Suprapubic skin (tissue), 4 donors: ENCODE measurements at regions not wholly inside any gene's neighbourhood (a gene's known extent, or its start where the extent isn't known, plus 50 kb on each side); places are given as distances from the start of the nearest gene placed in this dataset.
A peak's percentile ranks its signal among the peaks of the same experiment; 100 is the strongest.

Experiments
- DNase-seq, 2 donors: peaks; one replicate each; pipeline ENCODE4 v3.0.0-alpha.2; 2019; ENCODE audit warnings: low spot score in 2 of 2
- H3K27ac ChIP-seq: fragments of 200-600 bp; sonication (generic); one replicate; pipeline ENCODE4 v1.5.1; 2019
- H3K27me3 ChIP-seq: fragments of 200-600 bp; sonication (generic); one replicate; pipeline ENCODE4 v1.5.1; 2019
- H3K36me3 ChIP-seq: fragments of 200-600 bp; sonication (generic); one replicate; pipeline ENCODE4 v1.5.1; 2019
- H3K4me1 ChIP-seq: fragments of 200-600 bp; sonication (generic); one replicate; pipeline ENCODE4 v1.5.1; 2019
- H3K4me3 ChIP-seq: fragments of 200-600 bp; sonication (generic); one replicate; pipeline ENCODE4 v1.5.1; 2019; ENCODE audit warnings: mild to moderate bottlenecking
- H3K9me3 ChIP-seq: fragments of 200-600 bp; sonication (generic); one replicate; pipeline ENCODE4 v1.5.1; 2019
- CTCF ChIP-seq, 2 donors: fragments of 200-600 bp in 1 of 2; fragments of 450-650 bp in 1 of 2; sonication (generic) in 1 of 2; IDR thresholded peaks; one replicate each; pipeline ENCODE4 v1.5.1; 2016 to 2019; ENCODE audit warnings: antibody characterized with exemption in 2 of 2, mild to moderate bottlenecking in 1 of 2, moderate library complexity in 1 of 2
- EP300 ChIP-seq: sonication (generic); formaldehyde crosslinking; IDR thresholded peaks from one replicate; pipeline ENCODE4 v1.6.1; 2017; ENCODE audit warnings: antibody characterized with exemption
- POLR2A ChIP-seq, 2 donors: fragments of 450-650 bp; IDR thresholded peaks; one replicate each; pipeline ENCODE4 v1.6.1; 2017; ENCODE audit warnings: antibody characterized with exemption in 2 of 2, mild to moderate bottlenecking in 2 of 2, moderate library complexity in 2 of 2
- POLR2AphosphoS5 ChIP-seq, 3 donors: sonication (generic); formaldehyde crosslinking; IDR thresholded peaks; one replicate each; pipeline ENCODE4 v1.6.1; 2017; ENCODE audit warnings: antibody characterized with exemption in 3 of 3
- WGBS: methylation state at CpG from one replicate; pipeline ENCODE4 v1.1.5; 2018; 5-methylcytosine and 5-hydroxymethylcytosine counted together

DNA sequence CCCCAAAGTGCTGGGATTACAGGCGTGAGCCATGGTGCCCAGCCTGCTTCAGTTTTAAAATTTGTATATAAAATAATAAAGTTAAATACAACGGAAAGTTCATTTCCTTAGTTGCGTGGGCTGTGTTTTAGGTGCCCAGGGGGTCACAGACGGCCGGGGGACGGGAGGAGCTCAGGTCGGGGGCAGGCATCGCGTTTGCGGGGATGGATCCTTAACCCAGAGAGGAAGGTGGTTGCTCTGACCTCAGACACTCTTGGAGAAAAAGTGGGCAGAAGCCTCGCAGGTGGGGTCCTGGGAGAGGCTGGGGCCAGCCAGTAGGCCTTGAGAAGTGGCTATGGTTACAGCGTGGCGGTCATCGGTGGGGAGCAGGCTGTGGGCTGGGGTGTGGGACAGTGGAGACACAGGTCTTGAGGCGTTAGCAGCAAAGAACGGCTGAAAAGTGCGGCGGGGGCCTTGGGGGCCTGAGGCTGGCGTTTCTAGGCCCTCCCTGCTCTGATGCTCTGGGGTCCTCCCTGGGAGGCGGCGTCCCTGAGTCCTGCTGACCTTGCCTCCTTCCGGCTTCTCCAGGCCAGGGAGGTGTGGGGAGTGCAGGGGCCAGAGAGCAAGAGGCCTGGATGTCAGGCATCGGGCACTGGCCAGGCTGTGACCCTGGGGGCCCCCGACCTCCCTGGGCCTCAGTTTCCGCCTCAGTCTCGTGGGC is 54.4 kb downstream of the UNCX start:
- peaks cover 17% of the 10 kb centered on the region for H3K4me1 ChIP-seq
- peaks cover 87% of the 10 kb centered on the region for H3K27me3 ChIP-seq
- WGBS: 89% methylated on average over 21 of the region's 26 CpGs
- H3K9me3 ChIP-seq: no peaks in the 10 kb centered on the region
- no peak overlapping the region for H3K4me3 ChIP-seq
- no peak for TF ChIP-seq POLR2A (IDR thresholded peaks at IDR 0.05)
- TF ChIP-seq POLR2AphosphoS5 (IDR thresholded peaks at IDR 0.05): no peak
- no peak for TF ChIP-seq EP300
- TF ChIP-seq CTCF (IDR thresholded peaks at IDR 0.05): no peak
- H3K27ac ChIP-seq: no peak overlapping the region
- no peak for DNase-seq
- H3K36me3 ChIP-seq: no peaks in the 10 kb centered on the region

- WGBS: no CpG with 5 or more reads among the region's 19 CpGs
- Histone ChIP-seq H3K9me3 (no peaks in the 10 kb centered on the region), H3K4me1 (peaks cover 17% of the 10 kb centered on the region), H3K27me3 (peaks cover 92% of the 10 kb centered on the region), H3K4me3 (no peak overlapping the region), H3K36me3 (no peaks in the 10 kb centered on the region), H3K27ac (no peak overlapping the region)
- TF ChIP-seq EP300 (no peak), POLR2AphosphoS5 (IDR thresholded peaks at IDR 0.05) (no peak), POLR2A (IDR thresholded peaks at IDR 0.05) (no peak), CTCF (IDR thresholded peaks at IDR 0.05) (no peak)
- no peak for DNase-seq
Measured at GRCh38 chr7:1287752-1288201, 55.1 kb downstream of the UNCX start.

- WGBS: 94% methylated on average over 8 of the region's 26 CpGs
- H3K27me3 ChIP-seq: peaks cover 94% of the 10 kb centered on the region
- TF ChIP-seq CTCF (IDR thresholded peaks at IDR 0.05): no peak
- TF ChIP-seq POLR2A (IDR thresholded peaks at IDR 0.05): no peak
- no peak for TF ChIP-seq EP300
- TF ChIP-seq POLR2AphosphoS5 (IDR thresholded peaks at IDR 0.05): no peak
Measured at GRCh38 chr7:1288390-1288995, 55.8 kb downstream of the UNCX start.

GRCh38 chr7:1288996-1289551 is 56.4 kb downstream of the UNCX start:
- TF ChIP-seq POLR2A (IDR thresholded peaks at IDR 0.05): no peak
- TF ChIP-seq CTCF (IDR thresholded peaks at IDR 0.05): no peak
- DNase-seq: no peak
- Histone ChIP-seq H3K27ac (no peak overlapping the region), H3K4me1 (peaks cover 17% of the 10 kb centered on the region), H3K36me3 (no peaks in the 10 kb centered on the region), H3K9me3 (no peaks in the 10 kb centered on the region), H3K27me3 (peaks cover 96% of the 10 kb centered on the region), H3K4me3 (no peak overlapping the region)
- 82% methylated on average over 12 of the region's 32 CpGs for WGBS

More at GRCh38 chr7:1288390-1288995, 55.8 kb downstream of the UNCX start:
- Histone ChIP-seq H3K9me3 (no peaks in the 10 kb centered on the region), H3K27ac (no peak overlapping the region), H3K4me3 (no peak overlapping the region), H3K4me1 (peaks cover 17% of the 10 kb centered on the region), H3K36me3 (no peaks in the 10 kb centered on the region)
- DNase-seq: no peak

DNA sequence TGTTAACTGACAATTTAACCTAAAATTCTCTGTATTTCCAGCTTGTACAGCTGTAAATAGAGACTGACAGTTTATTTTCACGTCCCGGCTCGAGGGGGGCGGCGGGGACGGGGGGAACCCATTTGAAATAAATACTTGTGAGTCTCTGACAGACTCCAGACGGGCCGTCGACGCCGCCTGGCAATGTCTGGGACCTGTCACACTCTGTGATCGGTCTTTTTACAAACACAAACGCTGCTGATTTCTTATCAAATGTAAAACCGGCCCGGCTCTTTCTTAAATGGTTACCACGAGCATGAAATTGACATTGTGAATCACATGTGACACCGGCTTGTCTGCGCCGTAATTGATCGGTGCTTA is 57.0 kb downstream of the UNCX start:
- no peaks in the 10 kb centered on the region for H3K9me3 ChIP-seq
- peak overlapping the region; percentile 45 for H3K4me3 ChIP-seq
- DNase-seq: no peak
- WGBS: 28% methylated on average over 20 of the region's 20 CpGs
- no peak overlapping the region for H3K27ac ChIP-seq
- H3K36me3 ChIP-seq: no peaks in the 10 kb centered on the region
- H3K4me1 ChIP-seq: peaks cover 17% of the 10 kb centered on the region
- TF ChIP-seq CTCF (IDR thresholded peaks at IDR 0.05) (no peak), POLR2A (IDR thresholded peaks at IDR 0.05) (no peak), EP300 (no peak), POLR2AphosphoS5 (IDR thresholded peaks at IDR 0.05) (no peak)
- peaks cover 95% of the 10 kb centered on the region for H3K27me3 ChIP-seq
